Gastroesophageal sphincter (tissue), 3 donors: ENCODE measurements at regions not wholly inside any gene's neighbourhood (a gene's known extent, or its start where the extent isn't known, plus 50 kb on each side); places are given as distances from the start of the nearest gene placed in this dataset.

Experiments
- CTCF ChIP-seq, 4 experiments: fragments of 200-600 bp in 2 of 4; fragments of 450-650 bp in 2 of 4; sonication (generic) in 1 of 4; IDR thresholded peaks; one replicate each; pipeline ENCODE4 v1.5.1; 2017 to 2019; ENCODE audit warnings: antibody characterized with exemption in 4 of 4, mild to moderate bottlenecking in 2 of 4, moderate library complexity in 2 of 4
- EP300 ChIP-seq: sonication (generic); formaldehyde crosslinking; IDR thresholded peaks from one replicate; pipeline ENCODE4 v1.6.1; 2017; ENCODE audit warnings: antibody characterized with exemption, mild to moderate bottlenecking
- POLR2A ChIP-seq, 2 donors: fragments of 450-650 bp; IDR thresholded peaks; one replicate each; pipeline ENCODE4 v1.6.1; 2017; ENCODE audit warnings: antibody characterized with exemption in 2 of 2, mild to moderate bottlenecking in 2 of 2, moderate library complexity in 1 of 2
- POLR2AphosphoS5 ChIP-seq: sonication (generic); formaldehyde crosslinking; IDR thresholded peaks from one replicate; pipeline ENCODE4 v1.6.1; 2017; ENCODE audit warnings: antibody characterized with exemption

DNA sequence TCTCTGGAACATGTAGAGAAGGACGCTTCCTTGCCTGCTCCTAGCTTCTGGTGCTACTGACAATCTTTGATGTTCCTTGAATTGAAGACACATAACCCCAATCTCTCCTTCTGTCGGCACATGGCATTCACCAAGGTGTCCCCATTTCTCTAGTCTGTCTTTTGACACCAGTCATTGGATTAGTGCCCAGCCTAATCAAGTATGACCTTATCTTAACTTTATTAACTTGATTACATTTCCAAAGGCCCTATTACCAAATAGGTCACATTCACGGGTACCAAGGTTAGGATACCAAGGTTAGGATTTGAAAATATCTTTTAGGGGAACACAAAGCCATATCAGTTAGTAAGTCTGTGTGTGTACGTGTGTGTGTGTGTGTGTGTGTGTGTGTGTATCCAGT lies 377.9 kb downstream of the CMPK2 start:
- TF ChIP-seq POLR2AphosphoS5 (no peak), CTCF (IDR thresholded peaks at IDR 0.05) (no peak), POLR2A (IDR thresholded peaks at IDR 0.05) (no peak), EP300 (no peak)
